K562 (cell line): ENCODE measurements at regions not wholly inside any gene's neighbourhood (a gene's known extent, or its start where the extent isn't known, plus 50 kb on each side); places are given as distances from the start of the nearest gene placed in this dataset.

Experiments
- ATAC-seq: fragments of 200-7000 bp; cut with Tn5 transposase; 3 replicates; pipeline ENCODE4 v1.9.1; 2020; ENCODE audit warnings: moderate library complexity
- BruUV-seq: library from RNA; stranded (reverse); fragments of 400-500 nt; replicated peaks from 2 replicates; lab custom pipeline; 2021; lab: Mats Ljungman, UMichigan
- CTCF ChIA-PET: fragments of 300-600 bp; formaldehyde crosslinking; extraction: SDS; loops from one replicate; lab custom pipeline; 2021; ENCODE audit warnings: low intra/inter-chr PET ratio; lab: Yijun Ruan, JAX
- POLR2A ChIA-PET: fragments of 300-600, 350-650 bp; sonication (Branson Sonifier 250); formaldehyde crosslinking; extraction: SDS; loops from one replicate; lab custom pipeline; 2021; ENCODE audit warnings: antibody characterized with exemption, inconsistent platforms; lab: Yijun Ruan, JAX
- DNase-seq, 4 experiments: peaks; one replicate each; pipeline versions ENCODE4 v3.0.0 to v3.0.0-alpha.2; 2011 to 2018; ENCODE audit warnings: low spot score in 3 of 4, mixed read lengths in 3 of 4; ENCODE audit errors: extremely low read depth in 1 of 4
- FAIRE-seq: peaks from 2 replicates; lab custom pipeline; 2011; peaks lifted over from hg19 to GRCh38; lab: Jason Lieb, UNC
- H2AFZ ChIP-seq: 2 replicates; pipeline ENCODE4 v1.6.0; 2011; ENCODE audit warnings: low read depth, low read length, control low read depth, inconsistent platforms
- H3K27ac ChIP-seq: fragments of 200-600 bp; 3 replicates; pipeline ENCODE4 v1.8.0; 2011; ENCODE audit warnings: low read depth, mild to moderate bottlenecking, control low read depth, inconsistent platforms, low read length, moderate library complexity, mixed read lengths; ENCODE audit errors: extremely low read depth
- H3K27me3 ChIP-seq, 2 experiments: fragments of 300-600 bp in 1 of 2; 2 replicates in 1 of 2; 3 replicates in 1 of 2; pipeline versions ENCODE4 v1.6.0 to v1.8.0; 2011; ENCODE audit warnings: inconsistent platforms in 2 of 2, low read length in 2 of 2, mild to moderate bottlenecking in 1 of 2, mixed read lengths in 1 of 2, moderate library complexity in 1 of 2; ENCODE audit not compliant: control insufficient read depth in 2 of 2, insufficient read depth in 2 of 2
- H3K36me3 ChIP-seq: fragments of 300-600 bp; 3 replicates; pipeline ENCODE4 v1.8.0; 2011; ENCODE audit warnings: mild to moderate bottlenecking, low read length, inconsistent platforms; ENCODE audit not compliant: control insufficient read depth, insufficient read depth
- H3K4me1 ChIP-seq, 2 experiments: fragments of 200-600 bp in 1 of 2; replicated peaks in 1 of 2; 2 replicates in 1 of 2; 3 replicates in 1 of 2; pipeline versions ENCODE4 v1.5.1 to v1.8.0; 2011; ENCODE audit warnings: inconsistent platforms in 2 of 2, low read length in 2 of 2, mild to moderate bottlenecking in 1 of 2, mixed read lengths in 1 of 2, moderate library complexity in 1 of 2; ENCODE audit not compliant: control insufficient read depth in 2 of 2, insufficient read depth in 2 of 2
- H3K4me2 ChIP-seq: 2 replicates; pipeline ENCODE4 v1.6.1; 2011; ENCODE audit warnings: low read length, control low read depth, inconsistent platforms, mixed read lengths; ENCODE audit not compliant: insufficient read depth
- H3K4me3 ChIP-seq: fragments of 200-600 bp; sonication (generic), shearing (Covaris generic); 2 replicates; pipeline ENCODE4 v1.5.1; 2016; ENCODE audit warnings: control low read depth, inconsistent platforms
- H3K79me2 ChIP-seq: fragments of 200-600 bp; 3 replicates; pipeline ENCODE4 v1.8.0; 2011; ENCODE audit warnings: low read length, inconsistent platforms; ENCODE audit not compliant: control insufficient read depth, insufficient read depth
- H3K9ac ChIP-seq, 2 experiments: 2 replicates each; pipeline versions ENCODE4 v1.6.0 to v1.6.1; 2011; ENCODE audit warnings: low read depth in 2 of 2, low read length in 2 of 2, control low read depth in 1 of 2, inconsistent platforms in 1 of 2, mild to moderate bottlenecking in 1 of 2, mixed read lengths in 1 of 2; ENCODE audit not compliant: insufficient read depth in 1 of 2
- H3K9me1 ChIP-seq: one replicate; pipeline ENCODE4 v1.6.0; 2011; ENCODE audit warnings: inconsistent platforms, mild to moderate bottlenecking, low read length, moderate library complexity; ENCODE audit not compliant: control insufficient read depth, insufficient read depth
- H3K9me3 ChIP-seq: replicated peaks from 2 replicates; pipeline ENCODE4 v1.5.1; 2011; ENCODE audit warnings: low read depth, low read length, inconsistent platforms; ENCODE audit not compliant: control insufficient read depth, insufficient read depth
- H4K20me1 ChIP-seq: replicated peaks from 2 replicates; pipeline ENCODE4 v1.6.1; 2011; ENCODE audit warnings: low read length, inconsistent platforms, mixed read lengths; ENCODE audit not compliant: control insufficient read depth, insufficient read depth
- CBX2 ChIP-seq: fragments of 200-600 bp; sonication (generic); IDR thresholded peaks from one replicate; pipeline ENCODE4 v1.6.1; 2012; ENCODE audit warnings: mild to moderate bottlenecking, low read length, inconsistent platforms; ENCODE audit not compliant: insufficient read depth, poor library complexity, severe bottlenecking
- DPF2 ChIP-seq: fragments of 450-650 bp; IDR thresholded peaks from 2 replicates; pipeline ENCODE4 v1.6.1; 2016
- HCFC1 ChIP-seq: IDR thresholded peaks from 2 replicates; pipeline ENCODE4 v1.6.1; 2012; ENCODE audit warnings: low read depth, low read length, improper control_type of control experiment
- HDAC2 ChIP-seq: fragments of 450-650 bp; IDR thresholded peaks from 2 replicates; pipeline ENCODE4 v1.6.1; 2016; ENCODE audit warnings: mild to moderate bottlenecking
- HMGN3 ChIP-seq: IDR thresholded peaks from 2 replicates; pipeline ENCODE4 v1.6.1; 2011; ENCODE audit warnings: borderline replicate concordance, low read depth, mild to moderate bottlenecking, mixed read lengths, low read length; ENCODE audit not compliant: insufficient read length; ENCODE audit errors: extremely low read depth
- KAT2B ChIP-seq: IDR thresholded peaks from one replicate; pipeline ENCODE4 v1.6.1; 2012; ENCODE audit warnings: low read depth, mild to moderate bottlenecking, control low read depth, inconsistent platforms, low read length, moderate library complexity
- KLF13 ChIP-seq: fragments of 450-650 bp; IDR thresholded peaks from 2 replicates; pipeline ENCODE4 v1.6.1; 2016; ENCODE audit warnings: missing genetic modification characterization, low read depth, mild to moderate bottlenecking, missing compliant biosample characterization, moderate library complexity, borderline replicate concordance
- MXI1 ChIP-seq: IDR thresholded peaks from 2 replicates; pipeline ENCODE4 v1.6.1; 2011; ENCODE audit warnings: low read depth, mild to moderate bottlenecking, improper control_type of control experiment, low read length
- NCOA1 ChIP-seq: fragments of 450-650 bp; IDR thresholded peaks from 2 replicates; pipeline ENCODE4 v1.6.1; 2016; ENCODE audit warnings: low read depth
- PHB2 ChIP-seq: fragments of 450-650 bp; IDR thresholded peaks from 2 replicates; pipeline ENCODE4 v1.6.1; 2017; ENCODE audit warnings: low read depth
- SNRNP70 ChIP-seq: fragments of 200-400 bp; formaldehyde crosslinking; optimal IDR thresholded peaks from 2 replicates; pipeline ENCODE3; 2017; ENCODE audit warnings: low read depth, low read length
- STAT5B ChIP-seq: fragments of 250-450 bp; sonication (Bioruptor Pico); IDR thresholded peaks from 2 replicates; pipeline ENCODE4 v1.8.0; 2021; ENCODE audit warnings: mild to moderate bottlenecking, inconsistent platforms
- XRCC5 ChIP-seq: fragments of 200-400 bp; formaldehyde crosslinking; IDR thresholded peaks from 2 replicates; pipeline ENCODE4 v1.6.1; 2017; ENCODE audit warnings: low read depth, mild to moderate bottlenecking, low read length
- ZNF253 ChIP-seq: fragments of 250-450 bp; sonication (Bioruptor Pico); conservative IDR thresholded peaks from 2 replicates; pipeline ENCODE4 v1.6.1; 2021; ENCODE audit warnings: mild to moderate bottlenecking
- WGBS: fragments of 100-300 bp; shearing (Covaris generic); methylation state at CpG from one replicate; pipeline ENCODE4 v1.1.6; 2016; ENCODE audit warnings: low coverage, mixed read lengths; ENCODE audit not compliant: insufficient coverage; ENCODE audit errors: missing lambda C conversion rate; 5-methylcytosine and 5-hydroxymethylcytosine counted together
- in situ Hi-C: fragments of 300-500 bp; cut with MboI; formaldehyde crosslinking; loops from 4 replicates; pipeline ENCODE4 v1.15.0; 2018; ENCODE audit warnings: inconsistent platforms, mixed read lengths
- intact Hi-C: fragments of 100-400 bp; cut with micrococcal nuclease; formaldehyde crosslinking; loops from 2 replicates; pipeline ENCODE4 v1.14.2; 2022
- TF ChIP-seq, protein P1 (sequence below): sonication (generic); formaldehyde crosslinking; IDR thresholded peaks from 2 replicates; pipeline ENCODE4 v1.8.1; 2023; ENCODE audit warnings: mild to moderate bottlenecking, missing genetic modification reagents

DNA sequence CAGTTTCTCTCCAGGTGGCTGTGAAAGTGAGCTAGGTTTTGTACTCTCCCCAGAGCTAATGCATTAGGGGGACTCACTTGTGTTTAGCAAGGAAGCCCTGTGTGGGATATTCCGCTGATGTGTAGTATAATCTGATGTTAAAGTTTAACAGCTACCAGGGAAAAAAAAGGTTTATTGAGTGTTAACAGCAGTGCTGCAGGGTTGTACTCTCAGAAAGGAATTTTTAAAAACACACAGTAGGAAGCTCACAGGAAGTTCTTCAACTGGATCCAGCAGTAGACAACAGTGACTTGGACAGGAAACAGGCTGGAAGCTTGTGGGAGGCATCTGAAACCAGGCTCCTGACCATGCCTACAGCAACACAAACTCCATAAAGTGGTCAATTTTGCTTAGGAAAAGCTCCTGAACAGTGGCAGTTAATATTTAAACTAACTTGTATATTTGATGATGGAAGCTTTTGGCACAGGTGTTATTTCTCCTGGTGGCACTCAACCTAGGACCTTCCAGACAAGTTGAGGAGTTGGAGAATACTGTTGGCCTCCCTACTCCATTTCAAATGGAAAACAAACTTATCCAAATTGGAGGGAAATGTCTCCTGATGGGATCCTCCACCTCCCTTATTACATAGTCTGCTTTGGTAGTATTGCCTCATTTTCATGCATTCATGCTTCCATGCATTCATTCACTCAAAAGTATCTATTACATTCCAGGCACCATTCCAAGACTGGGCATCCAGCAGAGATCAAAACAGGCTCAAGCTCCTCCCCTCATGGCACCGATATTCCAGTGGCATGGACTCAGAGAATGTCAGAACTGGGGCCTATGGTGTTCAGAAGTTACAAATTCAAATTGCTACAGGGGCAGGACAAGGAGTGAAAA is 54.7 kb downstream of the FOXD1 start:
- FAIRE-seq (no peak), DNase-seq (no peak), ATAC-seq (no peak)
- in situ Hi-C loops = no loop called here
- Histone ChIP-seq H3K36me3 (no peaks in the 10 kb centered on the region), H2AFZ (no peak overlapping the region), H3K4me1 (no peaks in the 10 kb centered on the region), H3K79me2 (no peaks in the 10 kb centered on the region), H4K20me1 (no peaks in the 10 kb centered on the region), H3K27ac (no peak overlapping the region), H3K4me2 (no peak overlapping the region), H3K9me3 (no peaks in the 10 kb centered on the region), H3K4me3 (no peak overlapping the region), H3K9me1 (no peaks in the 10 kb centered on the region), H3K9ac (no peak overlapping the region), H3K27me3 (peaks cover 0 to 8% of the 10 kb centered on the region in 2 experiments; a peak in 1 of 5 replicates)
- no TSS peak for BruUV-seq
- TF ChIP-seq HMGN3 (no peak), NCOA1 (no peak), XRCC5 (no peak), KLF13 (tag) (no peak)
- 0% methylated on average over 2 of the region's 2 CpGs for WGBS
- intact Hi-C loops = no loop called here
- CTCF ChIA-PET = no interaction called here
- POLR2A ChIA-PET = no interaction called here

DNA sequence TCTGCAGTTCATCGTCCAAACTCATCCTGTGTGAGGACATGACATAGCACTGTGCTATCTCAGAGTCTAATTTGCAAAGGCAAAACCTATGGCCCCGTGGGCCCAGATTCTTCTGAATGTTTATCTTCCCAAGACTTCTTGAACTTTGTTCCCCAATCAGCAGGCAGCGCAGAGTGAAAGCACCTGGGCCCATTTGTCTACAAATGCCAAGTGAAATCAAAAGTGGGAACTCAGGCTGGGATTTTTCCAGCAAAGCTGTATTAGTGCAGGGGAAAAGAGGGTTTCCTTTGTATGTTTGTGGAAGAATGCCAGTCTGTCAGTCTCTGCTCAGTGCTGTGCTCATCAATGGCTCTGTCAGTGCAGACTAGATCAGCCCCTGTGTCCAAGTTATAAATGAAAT is 55.8 kb downstream of the FOXD1 start:
- Histone ChIP-seq H3K27me3 (peaks cover 0 to 8% of the 10 kb centered on the region in 2 experiments; a peak in 1 of 5 replicates), H3K4me2 (no peak overlapping the region), H3K9ac (no peak overlapping the region), H3K9me1 (no peaks in the 10 kb centered on the region), H3K4me3 (no peak overlapping the region), H4K20me1 (no peaks in the 10 kb centered on the region), H3K9me3 (no peaks in the 10 kb centered on the region), H2AFZ (no peak overlapping the region), H3K27ac (no peak overlapping the region), H3K4me1 (no peaks in the 10 kb centered on the region), H3K36me3 (no peaks in the 10 kb centered on the region), H3K79me2 (no peaks in the 10 kb centered on the region)
- ATAC-seq = no peak
- ChIA-PET POLR2A (no interaction called here), CTCF (no interaction called here)
- DNase-seq = no peak
- FAIRE-seq = no peak
- intact Hi-C loops = no loop called here
- in situ Hi-C loops = no loop called here
- 0% methylated on average over 3 of the region's 3 CpGs for WGBS
- BruUV-seq = no TSS peak
- no peak for TF ChIP-seq CBX2
- TF ChIP-seq MXI1 = no peak
- TF ChIP-seq STAT5B (CRISPR knock-in tag) = no peak
- TF ChIP-seq PHB2 = no peak
- TF ChIP-seq, protein P1, sequence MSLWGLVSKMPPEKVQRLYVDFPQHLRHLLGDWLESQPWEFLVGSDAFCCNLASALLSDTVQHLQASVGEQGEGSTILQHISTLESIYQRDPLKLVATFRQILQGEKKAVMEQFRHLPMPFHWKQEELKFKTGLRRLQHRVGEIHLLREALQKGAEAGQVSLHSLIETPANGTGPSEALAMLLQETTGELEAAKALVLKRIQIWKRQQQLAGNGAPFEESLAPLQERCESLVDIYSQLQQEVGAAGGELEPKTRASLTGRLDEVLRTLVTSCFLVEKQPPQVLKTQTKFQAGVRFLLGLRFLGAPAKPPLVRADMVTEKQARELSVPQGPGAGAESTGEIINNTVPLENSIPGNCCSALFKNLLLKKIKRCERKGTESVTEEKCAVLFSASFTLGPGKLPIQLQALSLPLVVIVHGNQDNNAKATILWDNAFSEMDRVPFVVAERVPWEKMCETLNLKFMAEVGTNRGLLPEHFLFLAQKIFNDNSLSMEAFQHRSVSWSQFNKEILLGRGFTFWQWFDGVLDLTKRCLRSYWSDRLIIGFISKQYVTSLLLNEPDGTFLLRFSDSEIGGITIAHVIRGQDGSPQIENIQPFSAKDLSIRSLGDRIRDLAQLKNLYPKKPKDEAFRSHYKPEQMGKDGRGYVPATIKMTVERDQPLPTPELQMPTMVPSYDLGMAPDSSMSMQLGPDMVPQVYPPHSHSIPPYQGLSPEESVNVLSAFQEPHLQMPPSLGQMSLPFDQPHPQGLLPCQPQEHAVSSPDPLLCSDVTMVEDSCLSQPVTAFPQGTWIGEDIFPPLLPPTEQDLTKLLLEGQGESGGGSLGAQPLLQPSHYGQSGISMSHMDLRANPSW (CRISPR knock-in tag) = no peak
- no peak for TF ChIP-seq KAT2B
- no peak for TF ChIP-seq SNRNP70
- no peak for TF ChIP-seq HCFC1
- no peak for TF ChIP-seq ZNF253 (CRISPR knock-in tag)
- TF ChIP-seq HDAC2 = no peak
- no peak for TF ChIP-seq DPF2
